SK-N-SH treated with all-trans-retinoic acid at 6 μM for 48 hours (cell line): ENCODE measurements at regions not wholly inside any gene's neighbourhood (a gene's known extent, or its start where the extent isn't known, plus 50 kb on each side); places are given as distances from the start of the nearest gene placed in this dataset.

Experiments
- ATAC-seq: fragments of 200-7000 bp; cut with Tn5 transposase; 3 replicates; pipeline ENCODE4 v1.9.1; 2020; ENCODE audit warnings: mild to moderate bottlenecking, moderate library complexity
- ARNTL ChIP-seq: fragments of 450-650 bp; formaldehyde crosslinking; IDR thresholded peaks from 2 replicates; pipeline ENCODE4 v1.5.0; 2020; ENCODE audit warnings: low read depth, mild to moderate bottlenecking, moderate library complexity, borderline replicate concordance
- BACH2 ChIP-seq: fragments of 250-450 bp; sonication (Bioruptor Pico); IDR thresholded peaks from 2 replicates; pipeline ENCODE4 v1.9.0; 2021; ENCODE audit warnings: mild to moderate bottlenecking, borderline replicate concordance
- CSDC2 ChIP-seq: fragments of 250-450 bp; sonication (Bioruptor Pico); IDR thresholded peaks from 2 replicates; pipeline ENCODE4 v1.5.0; 2020; ENCODE audit warnings: mild to moderate bottlenecking, moderate library complexity
- GLIS3 ChIP-seq: fragments of 250-450 bp; sonication (Bioruptor Pico); IDR thresholded peaks from 2 replicates; pipeline ENCODE4 v1.5.0; 2020; ENCODE audit warnings: mild to moderate bottlenecking, moderate library complexity
- ISL1 ChIP-seq: fragments of 250-450 bp; sonication (Bioruptor Pico); IDR thresholded peaks from 2 replicates; pipeline ENCODE4 v2.1.2; 2022; ENCODE audit warnings: mild to moderate bottlenecking, moderate library complexity
- OSR1 ChIP-seq: fragments of 250-450 bp; sonication (Bioruptor Pico); IDR thresholded peaks from 2 replicates; pipeline ENCODE4 v1.8.0; 2022; ENCODE audit warnings: moderate library complexity, mild to moderate bottlenecking, inconsistent platforms
- RARB ChIP-seq: fragments of 250-450 bp; sonication (Bioruptor Pico); IDR thresholded peaks from 2 replicates; pipeline ENCODE4 v1.8.0; 2021; ENCODE audit warnings: mild to moderate bottlenecking, moderate library complexity
- TCF4 ChIP-seq: fragments of 250-450 bp; sonication (Bioruptor Pico); IDR thresholded peaks from 2 replicates; pipeline ENCODE4 v1.8.0; 2021; ENCODE audit warnings: mild to moderate bottlenecking, moderate library complexity, borderline replicate concordance
- TOX ChIP-seq: fragments of 250-450 bp; sonication (Bioruptor Pico); IDR thresholded peaks from 2 replicates; pipeline ENCODE4 v1.8.0; 2021; ENCODE audit warnings: mild to moderate bottlenecking, moderate library complexity, borderline replicate concordance
- ZC3H10 ChIP-seq: fragments of 250-450 bp; sonication (Bioruptor Pico); IDR thresholded peaks from 2 replicates; pipeline ENCODE4 v1.5.1; 2021; ENCODE audit warnings: mild to moderate bottlenecking, moderate library complexity
- ZNF565 ChIP-seq: fragments of 450-650 bp; formaldehyde crosslinking; conservative IDR thresholded peaks from 2 replicates; pipeline ENCODE4 v1.5.0; 2020; ENCODE audit warnings: low read depth, mild to moderate bottlenecking, moderate library complexity
- ZNF70 ChIP-seq: fragments of 450-650 bp; formaldehyde crosslinking; IDR thresholded peaks from 2 replicates; pipeline ENCODE4 v1.5.0; 2020; ENCODE audit warnings: mild to moderate bottlenecking, moderate library complexity
- ZNF8 ChIP-seq: fragments of 450-650 bp; formaldehyde crosslinking; IDR thresholded peaks from 2 replicates; pipeline ENCODE4 v1.5.0; 2020; ENCODE audit warnings: mild to moderate bottlenecking, moderate library complexity
- TF ChIP-seq, protein P1 (sequence below): fragments of 250-450 bp; sonication (Bioruptor Pico); IDR thresholded peaks from 2 replicates; pipeline ENCODE4 v1.8.0; 2021; ENCODE audit warnings: low read depth, mild to moderate bottlenecking, moderate library complexity, borderline replicate concordance
- TF ChIP-seq, protein P2 (sequence below): fragments of 250-450 bp; sonication (Bioruptor Pico); IDR thresholded peaks from 2 replicates; pipeline ENCODE4 v1.5.1; 2020; ENCODE audit warnings: low read depth, mild to moderate bottlenecking, moderate library complexity
- TF ChIP-seq, protein P3 (sequence below): fragments of 250-450 bp; sonication (Bioruptor Pico); IDR thresholded peaks from 2 replicates; pipeline ENCODE4 v1.5.0; 2020; ENCODE audit warnings: mild to moderate bottlenecking, moderate library complexity
- TF ChIP-seq, protein P4 (sequence below): fragments of 250-450 bp; sonication (Bioruptor Pico); IDR thresholded peaks from 2 replicates; pipeline ENCODE4 v1.8.0; 2020; ENCODE audit warnings: mild to moderate bottlenecking, moderate library complexity, borderline replicate concordance
- TF ChIP-seq, protein P5 (sequence below): fragments of 250-450 bp; sonication (Bioruptor Pico); IDR thresholded peaks from 2 replicates; pipeline ENCODE4 v1.5.1; 2021; ENCODE audit warnings: mild to moderate bottlenecking, moderate library complexity

DNA sequence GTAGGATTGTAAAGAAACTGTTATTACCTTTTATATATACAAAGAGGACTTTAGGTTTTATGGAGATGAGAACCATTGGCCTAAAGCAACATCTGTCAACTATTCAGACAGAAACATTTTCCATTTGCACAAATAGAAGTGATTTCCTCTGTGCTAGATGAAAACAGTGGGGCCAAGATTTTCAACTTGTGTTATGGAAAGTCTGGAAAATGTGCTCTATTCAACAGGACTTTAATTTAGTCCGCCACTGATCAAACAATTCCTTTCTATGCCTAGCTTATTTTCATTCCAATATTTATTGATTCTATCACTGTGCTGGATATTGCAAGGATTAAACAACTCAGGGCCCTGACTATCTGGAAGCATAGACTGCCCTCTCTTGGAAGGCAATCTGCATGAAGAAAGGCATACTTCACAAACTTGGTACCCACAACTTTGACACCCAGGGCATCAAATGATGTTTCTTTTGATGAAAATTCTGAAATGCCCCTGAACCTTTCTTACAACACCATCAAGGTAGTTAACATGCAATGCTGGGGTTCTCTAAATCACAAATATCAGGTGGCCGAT is 126.6 kb upstream of the HMHB1 start:
- TF ChIP-seq TOX (CRISPR knock-in tag) (no peak), TCF4 (CRISPR knock-in tag) (no peak), RARB (CRISPR knock-in tag) (no peak)
- TF ChIP-seq, protein P1, sequence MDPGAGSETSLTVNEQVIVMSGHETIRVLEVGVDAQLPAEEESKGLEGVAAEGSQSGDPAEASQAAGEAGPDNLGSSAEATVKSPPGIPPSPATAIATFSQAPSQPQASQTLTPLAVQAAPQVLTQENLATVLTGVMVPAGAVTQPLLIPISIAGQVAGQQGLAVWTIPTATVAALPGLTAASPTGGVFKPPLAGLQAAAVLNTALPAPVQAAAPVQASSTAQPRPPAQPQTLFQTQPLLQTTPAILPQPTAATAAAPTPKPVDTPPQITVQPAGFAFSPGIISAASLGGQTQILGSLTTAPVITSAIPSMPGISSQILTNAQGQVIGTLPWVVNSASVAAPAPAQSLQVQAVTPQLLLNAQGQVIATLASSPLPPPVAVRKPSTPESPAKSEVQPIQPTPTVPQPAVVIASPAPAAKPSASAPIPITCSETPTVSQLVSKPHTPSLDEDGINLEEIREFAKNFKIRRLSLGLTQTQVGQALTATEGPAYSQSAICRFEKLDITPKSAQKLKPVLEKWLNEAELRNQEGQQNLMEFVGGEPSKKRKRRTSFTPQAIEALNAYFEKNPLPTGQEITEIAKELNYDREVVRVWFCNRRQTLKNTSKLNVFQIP (CRISPR knock-in tag): no peak
- TF ChIP-seq, all 23 proteins: peak for 0
- no peak for ATAC-seq

DNA sequence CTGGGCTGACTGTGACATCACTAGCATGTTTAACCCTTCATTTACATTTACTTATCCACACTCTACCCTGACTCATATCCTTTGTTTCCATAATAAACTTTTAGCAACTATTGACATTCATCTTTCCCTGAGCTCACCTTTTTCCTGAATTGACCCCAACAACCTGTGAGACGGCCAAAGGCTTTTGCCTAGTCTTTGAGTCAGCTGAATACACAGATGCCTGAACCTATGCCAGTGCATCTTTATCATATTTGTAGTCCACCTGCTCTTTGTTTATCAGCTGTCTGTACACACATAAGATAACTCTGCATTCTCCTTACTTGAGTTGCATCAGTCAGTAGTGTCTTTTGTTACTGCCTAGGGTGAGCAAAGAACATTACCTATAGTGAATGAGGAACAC is 128.5 kb upstream of the HMHB1 start:
- TF ChIP-seq, protein P2, sequence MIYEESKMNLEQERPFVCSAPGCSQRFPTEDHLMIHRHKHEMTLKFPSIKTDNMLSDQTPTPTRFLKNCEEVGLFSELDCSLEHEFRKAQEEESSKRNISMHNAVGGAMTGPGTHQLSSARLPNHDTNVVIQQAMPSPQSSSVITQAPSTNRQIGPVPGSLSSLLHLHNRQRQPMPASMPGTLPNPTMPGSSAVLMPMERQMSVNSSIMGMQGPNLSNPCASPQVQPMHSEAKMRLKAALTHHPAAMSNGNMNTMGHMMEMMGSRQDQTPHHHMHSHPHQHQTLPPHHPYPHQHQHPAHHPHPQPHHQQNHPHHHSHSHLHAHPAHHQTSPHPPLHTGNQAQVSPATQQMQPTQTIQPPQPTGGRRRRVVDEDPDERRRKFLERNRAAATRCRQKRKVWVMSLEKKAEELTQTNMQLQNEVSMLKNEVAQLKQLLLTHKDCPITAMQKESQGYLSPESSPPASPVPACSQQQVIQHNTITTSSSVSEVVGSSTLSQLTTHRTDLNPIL (CRISPR knock-in tag): no peak
- TF ChIP-seq, protein P1 (CRISPR knock-in tag): no peak
- no peak for TF ChIP-seq ZNF565 (CRISPR knock-in tag)
- no peak for TF ChIP-seq ARNTL (CRISPR knock-in tag)
- TF ChIP-seq, protein P3, sequence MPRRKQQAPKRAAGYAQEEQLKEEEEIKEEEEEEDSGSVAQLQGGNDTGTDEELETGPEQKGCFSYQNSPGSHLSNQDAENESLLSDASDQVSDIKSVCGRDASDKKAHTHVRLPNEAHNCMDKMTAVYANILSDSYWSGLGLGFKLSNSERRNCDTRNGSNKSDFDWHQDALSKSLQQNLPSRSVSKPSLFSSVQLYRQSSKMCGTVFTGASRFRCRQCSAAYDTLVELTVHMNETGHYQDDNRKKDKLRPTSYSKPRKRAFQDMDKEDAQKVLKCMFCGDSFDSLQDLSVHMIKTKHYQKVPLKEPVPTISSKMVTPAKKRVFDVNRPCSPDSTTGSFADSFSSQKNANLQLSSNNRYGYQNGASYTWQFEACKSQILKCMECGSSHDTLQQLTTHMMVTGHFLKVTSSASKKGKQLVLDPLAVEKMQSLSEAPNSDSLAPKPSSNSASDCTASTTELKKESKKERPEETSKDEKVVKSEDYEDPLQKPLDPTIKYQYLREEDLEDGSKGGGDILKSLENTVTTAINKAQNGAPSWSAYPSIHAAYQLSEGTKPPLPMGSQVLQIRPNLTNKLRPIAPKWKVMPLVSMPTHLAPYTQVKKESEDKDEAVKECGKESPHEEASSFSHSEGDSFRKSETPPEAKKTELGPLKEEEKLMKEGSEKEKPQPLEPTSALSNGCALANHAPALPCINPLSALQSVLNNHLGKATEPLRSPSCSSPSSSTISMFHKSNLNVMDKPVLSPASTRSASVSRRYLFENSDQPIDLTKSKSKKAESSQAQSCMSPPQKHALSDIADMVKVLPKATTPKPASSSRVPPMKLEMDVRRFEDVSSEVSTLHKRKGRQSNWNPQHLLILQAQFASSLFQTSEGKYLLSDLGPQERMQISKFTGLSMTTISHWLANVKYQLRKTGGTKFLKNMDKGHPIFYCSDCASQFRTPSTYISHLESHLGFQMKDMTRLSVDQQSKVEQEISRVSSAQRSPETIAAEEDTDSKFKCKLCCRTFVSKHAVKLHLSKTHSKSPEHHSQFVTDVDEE: no peak
- TF ChIP-seq, protein P4, sequence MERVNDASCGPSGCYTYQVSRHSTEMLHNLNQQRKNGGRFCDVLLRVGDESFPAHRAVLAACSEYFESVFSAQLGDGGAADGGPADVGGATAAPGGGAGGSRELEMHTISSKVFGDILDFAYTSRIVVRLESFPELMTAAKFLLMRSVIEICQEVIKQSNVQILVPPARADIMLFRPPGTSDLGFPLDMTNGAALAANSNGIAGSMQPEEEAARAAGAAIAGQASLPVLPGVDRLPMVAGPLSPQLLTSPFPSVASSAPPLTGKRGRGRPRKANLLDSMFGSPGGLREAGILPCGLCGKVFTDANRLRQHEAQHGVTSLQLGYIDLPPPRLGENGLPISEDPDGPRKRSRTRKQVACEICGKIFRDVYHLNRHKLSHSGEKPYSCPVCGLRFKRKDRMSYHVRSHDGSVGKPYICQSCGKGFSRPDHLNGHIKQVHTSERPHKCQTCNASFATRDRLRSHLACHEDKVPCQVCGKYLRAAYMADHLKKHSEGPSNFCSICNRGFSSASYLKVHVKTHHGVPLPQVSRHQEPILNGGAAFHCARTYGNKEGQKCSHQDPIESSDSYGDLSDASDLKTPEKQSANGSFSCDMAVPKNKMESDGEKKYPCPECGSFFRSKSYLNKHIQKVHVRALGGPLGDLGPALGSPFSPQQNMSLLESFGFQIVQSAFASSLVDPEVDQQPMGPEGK (CRISPR knock-in tag): no peak
- no peak for TF ChIP-seq ZC3H10 (CRISPR knock-in tag)
- TF ChIP-seq ISL1: no peak
- no peak for TF ChIP-seq TCF4 (CRISPR knock-in tag)
- no peak for TF ChIP-seq ZNF70 (CRISPR knock-in tag)
- no peak for TF ChIP-seq RARB (CRISPR knock-in tag)
- TF ChIP-seq OSR1 (CRISPR knock-in tag): no peak
- TF ChIP-seq, protein P5, sequence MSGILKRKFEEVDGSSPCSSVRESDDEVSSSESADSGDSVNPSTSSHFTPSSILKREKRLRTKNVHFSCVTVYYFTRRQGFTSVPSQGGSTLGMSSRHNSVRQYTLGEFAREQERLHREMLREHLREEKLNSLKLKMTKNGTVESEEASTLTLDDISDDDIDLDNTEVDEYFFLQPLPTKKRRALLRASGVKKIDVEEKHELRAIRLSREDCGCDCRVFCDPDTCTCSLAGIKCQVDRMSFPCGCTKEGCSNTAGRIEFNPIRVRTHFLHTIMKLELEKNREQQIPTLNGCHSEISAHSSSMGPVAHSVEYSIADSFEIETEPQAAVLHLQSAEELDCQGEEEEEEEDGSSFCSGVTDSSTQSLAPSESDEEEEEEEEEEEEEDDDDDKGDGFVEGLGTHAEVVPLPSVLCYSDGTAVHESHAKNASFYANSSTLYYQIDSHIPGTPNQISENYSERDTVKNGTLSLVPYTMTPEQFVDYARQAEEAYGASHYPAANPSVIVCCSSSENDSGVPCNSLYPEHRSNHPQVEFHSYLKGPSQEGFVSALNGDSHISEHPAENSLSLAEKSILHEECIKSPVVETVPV (CRISPR knock-in tag): no peak
- TF ChIP-seq GLIS3 (CRISPR knock-in tag): no peak
- TF ChIP-seq CSDC2 (CRISPR knock-in tag): no peak
- TF ChIP-seq BACH2 (CRISPR knock-in tag): no peak
- no peak for TF ChIP-seq ZNF8
- no peak for ATAC-seq

DNA sequence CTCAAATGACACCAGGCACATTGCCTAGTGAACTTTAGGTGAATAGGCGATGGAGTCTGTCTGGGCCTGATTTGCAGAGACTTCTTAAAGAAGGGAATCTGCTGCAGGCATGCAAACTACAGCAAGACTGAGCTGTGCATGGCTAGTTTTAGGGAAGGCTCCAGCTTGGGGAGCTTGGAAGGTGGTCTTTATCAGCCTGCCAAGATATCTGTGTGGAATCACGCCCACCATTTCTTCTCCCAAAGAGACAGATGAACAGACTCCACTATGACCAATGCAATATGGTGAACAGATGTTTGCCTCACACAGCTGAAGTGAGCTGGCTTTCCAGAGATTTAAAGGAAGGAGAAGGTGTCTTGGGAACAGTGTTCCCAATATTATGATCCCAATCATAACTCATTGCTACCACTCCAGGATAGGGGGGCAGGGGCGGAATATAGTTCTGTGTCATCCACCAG is 129.0 kb upstream of the HMHB1 start:
- TF ChIP-seq GLIS3 (CRISPR knock-in tag) (no peak), ZNF8 (no peak), ZNF565 (CRISPR knock-in tag) (no peak), OSR1 (CRISPR knock-in tag) (no peak), TCF4 (CRISPR knock-in tag) (no peak), BACH2 (CRISPR knock-in tag) (no peak), ARNTL (CRISPR knock-in tag) (no peak)
- TF ChIP-seq, protein P3: no peak
- ATAC-seq: no peak
